Osteoblast (primary cell): ENCODE measurements at regions not wholly inside any gene's neighbourhood (a gene's known extent, or its start where the extent isn't known, plus 50 kb on each side); places are given as distances from the start of the nearest gene placed in this dataset.

Experiments
- DNase-seq: peaks from one replicate; pipeline ENCODE4 v3.0.0; 2011; ENCODE audit warnings: low spot score, mixed read lengths; ENCODE audit not compliant: insufficient read length; ENCODE audit errors: missing footprints
- H2AFZ ChIP-seq: 2 replicates; pipeline ENCODE4 v1.6.0; 2011; ENCODE audit warnings: mild to moderate bottlenecking, low read length
- H3K27ac ChIP-seq: 2 replicates; pipeline ENCODE4 v1.5.1; 2011; ENCODE audit warnings: mild to moderate bottlenecking, low read depth, low read length, moderate library complexity
- H3K27me3 ChIP-seq: 2 replicates; pipeline ENCODE4 v1.6.0; 2012; ENCODE audit warnings: mild to moderate bottlenecking, control low read depth, inconsistent platforms, low read length, moderate library complexity; ENCODE audit not compliant: insufficient read depth
- H3K36me3 ChIP-seq: 2 replicates; pipeline ENCODE4 v1.5.1; 2011; ENCODE audit warnings: mild to moderate bottlenecking, low read length, control low read depth, moderate library complexity; ENCODE audit not compliant: insufficient read depth
- H3K4me1 ChIP-seq: 2 replicates; pipeline ENCODE4 v1.5.1; 2011; ENCODE audit warnings: mild to moderate bottlenecking, low read length, control low read depth, moderate library complexity; ENCODE audit not compliant: insufficient read depth
- H3K4me2 ChIP-seq: 2 replicates; pipeline ENCODE4 v1.6.0; 2011; ENCODE audit warnings: mild to moderate bottlenecking, low read length; ENCODE audit not compliant: insufficient read depth
- H3K4me3 ChIP-seq: fragments of 200-600 bp; sonication (generic); 3 replicates; pipeline ENCODE4 v1.5.1; 2012; ENCODE audit warnings: mild to moderate bottlenecking, low read length, inconsistent platforms; ENCODE audit not compliant: insufficient read depth
- H3K79me2 ChIP-seq: 2 replicates; pipeline ENCODE4 v1.6.0; 2012; ENCODE audit warnings: mild to moderate bottlenecking, low read length, control low read depth, inconsistent platforms; ENCODE audit not compliant: insufficient read depth
- H3K9me3 ChIP-seq: 2 replicates; pipeline ENCODE4 v1.5.1; 2011; ENCODE audit warnings: low read depth, low read length, control low read depth
- H4K20me1 ChIP-seq: 2 replicates; pipeline ENCODE4 v1.6.0; 2012; ENCODE audit warnings: mild to moderate bottlenecking, low read length, control low read depth; ENCODE audit not compliant: insufficient read depth
- TF ChIP-seq, protein P1 (sequence below): IDR thresholded peaks from 2 replicates; pipeline ENCODE4 v1.5.1; 2011; ENCODE audit warnings: mild to moderate bottlenecking, low read depth, low read length, moderate library complexity; ENCODE audit errors: extremely low read depth

DNA sequence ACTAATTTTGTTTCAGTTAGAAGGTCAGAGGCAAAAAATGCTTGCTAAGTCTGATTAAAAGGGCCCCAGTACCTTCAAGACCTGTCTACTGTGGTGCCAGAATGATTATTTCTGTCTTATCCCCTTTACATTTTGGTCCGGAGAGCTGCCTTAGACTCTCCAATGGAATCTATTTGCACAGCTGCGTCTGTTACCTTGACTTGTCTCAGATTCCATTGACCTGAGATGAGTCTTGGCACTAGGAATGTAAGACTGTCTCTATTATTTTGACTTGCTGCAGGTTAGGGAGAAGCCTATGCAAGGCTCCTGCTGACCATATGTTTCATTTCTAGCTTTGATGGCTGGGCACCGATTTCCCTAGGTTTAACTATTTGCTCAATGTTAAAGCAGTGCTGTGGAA, 457.6 kb downstream of the KCTD8 start:
- no peak overlapping the region for H2AFZ ChIP-seq
- no peaks in the 10 kb centered on the region for H3K9me3 ChIP-seq
- H3K27ac ChIP-seq: no peak overlapping the region
- TF ChIP-seq, protein P1, sequence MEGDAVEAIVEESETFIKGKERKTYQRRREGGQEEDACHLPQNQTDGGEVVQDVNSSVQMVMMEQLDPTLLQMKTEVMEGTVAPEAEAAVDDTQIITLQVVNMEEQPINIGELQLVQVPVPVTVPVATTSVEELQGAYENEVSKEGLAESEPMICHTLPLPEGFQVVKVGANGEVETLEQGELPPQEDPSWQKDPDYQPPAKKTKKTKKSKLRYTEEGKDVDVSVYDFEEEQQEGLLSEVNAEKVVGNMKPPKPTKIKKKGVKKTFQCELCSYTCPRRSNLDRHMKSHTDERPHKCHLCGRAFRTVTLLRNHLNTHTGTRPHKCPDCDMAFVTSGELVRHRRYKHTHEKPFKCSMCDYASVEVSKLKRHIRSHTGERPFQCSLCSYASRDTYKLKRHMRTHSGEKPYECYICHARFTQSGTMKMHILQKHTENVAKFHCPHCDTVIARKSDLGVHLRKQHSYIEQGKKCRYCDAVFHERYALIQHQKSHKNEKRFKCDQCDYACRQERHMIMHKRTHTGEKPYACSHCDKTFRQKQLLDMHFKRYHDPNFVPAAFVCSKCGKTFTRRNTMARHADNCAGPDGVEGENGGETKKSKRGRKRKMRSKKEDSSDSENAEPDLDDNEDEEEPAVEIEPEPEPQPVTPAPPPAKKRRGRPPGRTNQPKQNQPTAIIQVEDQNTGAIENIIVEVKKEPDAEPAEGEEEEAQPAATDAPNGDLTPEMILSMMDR: no peak
- H3K79me2 ChIP-seq: no peaks in the 10 kb centered on the region
- no peaks in the 10 kb centered on the region for H4K20me1 ChIP-seq
- DNase-seq: no peak
- H3K4me2 ChIP-seq: no peak overlapping the region
- H3K27me3 ChIP-seq: no peaks in the 10 kb centered on the region
- no peak overlapping the region for H3K4me3 ChIP-seq
- H3K4me1 ChIP-seq: no peaks in the 10 kb centered on the region
- H3K36me3 ChIP-seq: no peaks in the 10 kb centered on the region

DNA sequence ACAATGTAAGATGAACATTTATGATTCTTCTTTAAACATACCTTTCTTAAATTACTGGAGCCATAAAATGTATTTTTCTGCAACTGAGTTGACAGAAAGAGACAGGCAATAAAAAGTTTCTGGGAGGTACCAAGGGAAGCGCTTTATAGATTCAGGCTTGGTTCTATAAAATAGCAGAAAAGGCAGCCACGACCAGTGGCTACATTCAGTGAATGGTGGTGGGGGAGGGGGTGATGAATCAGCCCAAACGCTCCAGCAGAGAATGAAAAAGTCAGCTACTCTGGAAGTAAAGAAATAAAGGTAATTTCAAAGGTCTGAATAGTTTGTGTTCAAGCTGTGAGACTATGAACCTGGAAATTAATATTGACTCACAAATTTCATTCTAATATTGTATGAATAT, 456.1 kb downstream of the KCTD8 start:
- Histone ChIP-seq H3K27me3 (no peaks in the 10 kb centered on the region), H4K20me1 (no peaks in the 10 kb centered on the region)

DNA sequence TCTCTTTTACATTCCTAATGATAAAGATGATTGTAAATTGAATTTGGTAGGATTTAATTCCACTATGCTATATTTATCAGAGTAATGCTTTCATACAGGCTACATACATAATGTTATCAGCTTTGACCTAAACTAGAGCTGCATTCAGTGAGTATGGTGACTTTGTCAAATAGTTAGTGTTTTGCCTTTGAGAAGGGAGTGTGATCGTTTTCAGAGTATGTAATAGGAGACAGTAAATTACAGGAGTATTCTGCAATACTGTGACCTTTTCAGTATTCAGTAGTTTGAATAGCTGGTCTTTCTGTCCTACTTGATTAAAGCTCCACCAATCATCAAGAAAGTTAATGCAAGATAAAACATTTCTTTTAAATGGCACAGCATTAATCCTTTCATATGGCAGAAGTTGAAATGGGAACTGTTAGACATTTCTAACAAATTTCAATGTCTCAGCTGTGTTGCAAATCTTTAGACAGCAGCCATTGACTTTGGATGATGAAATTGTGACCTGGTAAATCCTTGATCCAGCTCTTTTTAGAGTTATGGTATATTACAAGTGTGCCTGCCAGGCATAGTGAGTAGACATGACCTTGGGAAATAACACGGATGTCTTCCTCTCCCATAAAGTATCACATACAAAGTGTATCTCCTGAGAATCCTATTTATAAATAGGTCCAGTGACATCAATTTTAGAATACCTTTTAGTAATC, 455.3 kb downstream of the KCTD8 start:
- no peak overlapping the region for H3K4me3 ChIP-seq
- H3K27ac ChIP-seq: no peak overlapping the region
- H3K36me3 ChIP-seq: no peaks in the 10 kb centered on the region
- H4K20me1 ChIP-seq: no peaks in the 10 kb centered on the region
- DNase-seq: no peak
- H2AFZ ChIP-seq: no peak overlapping the region
- no peaks in the 10 kb centered on the region for H3K27me3 ChIP-seq
- H3K4me1 ChIP-seq: no peaks in the 10 kb centered on the region
- TF ChIP-seq, protein P1: no peak
- no peaks in the 10 kb centered on the region for H3K79me2 ChIP-seq
- H3K9me3 ChIP-seq: no peaks in the 10 kb centered on the region
- H3K4me2 ChIP-seq: no peak overlapping the region

More for the DNA sequence above, 456.1 kb downstream of the KCTD8 start:
- Histone ChIP-seq H3K4me3 (no peak overlapping the region), H2AFZ (no peak overlapping the region), H3K4me1 (no peaks in the 10 kb centered on the region), H3K79me2 (no peaks in the 10 kb centered on the region), H3K9me3 (no peaks in the 10 kb centered on the region), H3K36me3 (no peaks in the 10 kb centered on the region), H3K27ac (no peak overlapping the region), H3K4me2 (no peak overlapping the region)
- TF ChIP-seq, protein P1: no peak
- DNase-seq: no peak

DNA sequence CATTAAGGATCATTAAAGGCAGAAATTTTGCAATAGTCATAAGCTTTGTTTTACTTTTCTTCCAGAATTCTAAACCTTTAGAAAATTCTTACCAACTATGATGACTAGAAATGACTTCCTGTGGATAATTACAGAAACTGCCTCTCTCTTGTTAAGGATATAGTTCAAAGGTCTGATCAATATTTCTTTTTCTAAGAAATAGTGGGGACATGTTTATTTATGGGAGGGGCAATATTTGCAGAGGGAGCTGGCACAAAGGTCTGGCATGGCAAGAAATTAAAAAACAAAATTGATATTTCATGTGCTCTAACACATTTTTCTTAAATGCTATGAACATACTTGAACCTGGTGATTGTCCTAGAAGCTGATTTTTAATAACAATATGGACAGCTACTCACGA, 448.9 kb downstream of the KCTD8 start:
- Histone ChIP-seq H3K4me2 (no peak overlapping the region), H3K27ac (no peak overlapping the region), H3K4me1 (no peaks in the 10 kb centered on the region), H2AFZ (no peak overlapping the region), H3K4me3 (no peak overlapping the region), H3K27me3 (no peaks in the 10 kb centered on the region), H3K79me2 (no peaks in the 10 kb centered on the region), H3K9me3 (no peaks in the 10 kb centered on the region), H3K36me3 (no peaks in the 10 kb centered on the region), H4K20me1 (no peaks in the 10 kb centered on the region)
- TF ChIP-seq, protein P1: no peak
- no peak for DNase-seq
